ENCODE measurements at regions not wholly inside any gene's neighbourhood (a gene's known extent, or its start where the extent isn't known, plus 50 kb on each side); places are given as distances from the start of the nearest gene placed in this dataset.

GRCh38 chr16:85364323-85365040 lies 248.6 kb upstream of the GSE1 start:
- no peak for DNase-seq

- no peak for DNase-seq
These were observed 248.0 kb upstream of the GSE1 start for GRCh38 chr16:85365120-85365519.

- no peak for DNase-seq
These were observed 246.9 kb upstream of the GSE1 start for GRCh38 chr16:85366031-85366763.

- no peak for DNase-seq
These were observed 245.6 kb upstream of the GSE1 start for GRCh38 chr16:85367485-85367884.

- DNase-seq, result no peak
These were observed 244.1 kb upstream of the GSE1 start for GRCh38 chr16:85369060-85369459.

- DNase-seq, result peak; percentile 7 to 31
These were observed 243.2 kb upstream of the GSE1 start for GRCh38 chr16:85369741-85370528.

GRCh38 chr16:85370543-85370880 lies 242.6 kb upstream of the GSE1 start:
- DNase-seq, result no peak

GRCh38 chr16:85370881-85371651 lies 242.1 kb upstream of the GSE1 start:
- DNase-seq, result no peak

- DNase-seq, result no peak
These were observed 241.2 kb upstream of the GSE1 start for GRCh38 chr16:85371948-85372347.

- DNase-seq, result peak in 1 of 2 donors; percentile 24
These were observed 240.3 kb upstream of the GSE1 start for GRCh38 chr16:85372627-85373372.

- DNase-seq, result no peak
These were observed 239.2 kb upstream of the GSE1 start for GRCh38 chr16:85373741-85374570.

- DNase-seq, result no peak
These were observed 238.6 kb upstream of the GSE1 start for GRCh38 chr16:85374571-85374872.

GRCh38 chr16:85375282-85375681 lies 237.8 kb upstream of the GSE1 start:
- DNase-seq, result no peak

GRCh38 chr16:85376292-85377095 lies 236.6 kb upstream of the GSE1 start:
- no peak for DNase-seq

GRCh38 chr16:85377388-85378144 lies 235.6 kb upstream of the GSE1 start:
- DNase-seq, result no peak

- DNase-seq, result no peak
These were observed 234.7 kb upstream of the GSE1 start for GRCh38 chr16:85378145-85379040.

- DNase-seq, result no peak
These were observed 233.8 kb upstream of the GSE1 start for GRCh38 chr16:85379041-85380001.

- DNase-seq, result no peak
These were observed 233.1 kb upstream of the GSE1 start for GRCh38 chr16:85380002-85380395.
